ENCODE measurements at regions not wholly inside any gene's neighbourhood (a gene's known extent, or its start where the extent isn't known, plus 50 kb on each side); places are given as distances from the start of the nearest gene placed in this dataset.
"Not testable (repeated sequence)": the region's sequence is repeated elsewhere in the genome, so short reads cannot be mapped to it uniquely, and the experiment has no call there.

GRCh38 chr6:80517525-80517924, 411.1 kb downstream of the BCKDHB start:
- Histone ChIP-seq H3K4me1 (ENCODE audit: control insufficient read depth in 5 of 5, insufficient read depth in 5 of 5, low read length in 5 of 5) (peaks cover 0 to 1% (median 0%) of the 10 kb centered on the region in 5 donors), H3K9me3 (ENCODE audit: control insufficient read depth in 4 of 4, insufficient read depth in 3 of 4, low read length in 3 of 4) (no peaks in the 10 kb centered on the region), H3K27me3 (ENCODE audit: control insufficient read depth in 3 of 3, insufficient read depth in 3 of 3, low read length in 2 of 3) (no peaks in the 10 kb centered on the region), H3K4me3 (no peak overlapping the region), H3K9ac (ENCODE audit: insufficient read depth in 1 of 2, low read length in 2 of 2) (no peak overlapping the region), H3K36me3 (ENCODE audit: control insufficient read depth in 4 of 4, insufficient read depth in 4 of 4, low read length in 4 of 4) (no peaks in the 10 kb centered on the region), H3K27ac (ENCODE audit: low read depth in 1 of 2, low read length in 1 of 2) (no peak overlapping the region)
- no peak for ATAC-seq (ENCODE audit: insufficient read depth, low FRiP score)
- no peak for TF ChIP-seq CTCF (IDR thresholded peaks at IDR 0.05; ENCODE audit: control extremely low read depth, extremely low read depth)
- no peak for DNase-seq
- WGBS, 2 donors = 73 to 88% methylated on average over 2 of the region's 2 CpGs

DNA sequence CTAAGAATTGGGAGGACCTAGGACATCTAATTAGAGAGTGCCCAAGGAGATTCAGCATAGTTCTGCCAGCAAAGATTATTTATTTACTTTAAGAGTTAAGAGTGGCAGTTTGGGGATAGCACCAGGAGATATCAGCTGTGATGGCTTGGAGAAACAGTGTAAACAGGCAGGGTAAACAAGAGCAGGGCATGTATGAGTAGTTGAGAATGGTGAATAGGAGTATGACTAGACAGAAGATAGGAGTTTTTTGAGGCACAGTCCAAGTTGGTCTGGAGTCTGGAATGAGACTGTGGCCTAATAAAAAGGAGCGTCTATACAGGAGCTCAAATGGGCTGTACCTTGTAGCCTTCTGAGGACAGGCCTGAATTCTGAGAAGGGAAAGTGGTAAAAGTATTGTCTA, 404.1 kb downstream of the BCKDHB start:
- H3K4me3 ChIP-seq; ATAC-seq (ENCODE audit: insufficient read depth, low FRiP score); H3K9me3 ChIP-seq (ENCODE audit: control insufficient read depth in 4 of 4, insufficient read depth in 3 of 4, low read length in 3 of 4); DNase-seq; H3K36me3 ChIP-seq (ENCODE audit: control insufficient read depth in 4 of 4, insufficient read depth in 4 of 4, low read length in 4 of 4); H3K9ac ChIP-seq (ENCODE audit: insufficient read depth in 1 of 2, low read length in 2 of 2); H3K27ac ChIP-seq (ENCODE audit: low read depth in 1 of 2, low read length in 1 of 2); H3K4me1 ChIP-seq (ENCODE audit: control insufficient read depth in 5 of 5, insufficient read depth in 5 of 5, low read length in 5 of 5); H3K27me3 ChIP-seq (ENCODE audit: control insufficient read depth in 3 of 3, insufficient read depth in 3 of 3, low read length in 2 of 3): not testable (repeated sequence)
- WGBS, 2 donors = 95 to 96% methylated on average over 1 of the region's 1 CpG

DNA sequence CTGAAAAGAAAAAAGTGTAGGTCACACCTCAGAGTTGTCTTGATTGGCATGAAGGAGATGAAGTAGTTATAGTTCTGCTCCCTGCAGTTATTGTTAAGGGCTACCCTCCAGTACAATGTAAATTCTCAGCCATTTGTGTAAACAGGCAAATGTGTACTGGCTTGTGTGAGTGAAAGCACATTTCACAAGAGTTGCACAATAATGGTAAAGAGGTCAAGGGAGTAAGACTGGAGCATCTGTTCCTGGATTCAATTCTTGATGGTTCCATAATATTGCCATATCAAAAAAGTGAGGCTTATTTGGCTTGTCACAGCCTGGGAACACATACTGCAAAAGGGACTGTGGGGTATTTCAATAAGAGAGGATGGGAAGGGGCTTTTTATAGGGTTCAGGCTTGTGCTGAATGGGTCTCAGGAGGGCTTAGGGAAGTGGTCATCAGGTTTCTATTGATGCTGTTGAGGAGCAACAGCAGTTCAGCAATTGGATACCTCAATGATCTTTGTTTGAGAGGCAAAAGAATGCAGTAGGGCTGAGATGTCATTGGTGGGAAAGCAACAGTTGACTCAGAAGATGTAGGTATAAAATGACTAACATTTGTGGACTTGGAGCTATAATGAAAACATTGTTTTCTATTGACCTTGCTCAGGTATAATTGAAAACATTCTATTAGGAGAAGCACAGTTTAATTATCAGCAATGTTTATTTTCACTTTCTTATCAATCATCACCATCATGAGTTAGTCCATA, 402.6 kb downstream of the BCKDHB start:
- H3K9ac ChIP-seq (ENCODE audit: insufficient read depth in 1 of 2, low read length in 2 of 2) = no peak overlapping the region
- H3K27ac ChIP-seq (ENCODE audit: low read depth in 1 of 2, low read length in 1 of 2) = no peak overlapping the region
- TF ChIP-seq CTCF (IDR thresholded peaks at IDR 0.05; ENCODE audit: control extremely low read depth, extremely low read depth) = no peak
- ATAC-seq (ENCODE audit: insufficient read depth, low FRiP score) = no peak
- peaks cover 0 to 8% (median 0%) of the 10 kb centered on the region in 5 donors for H3K4me1 ChIP-seq (ENCODE audit: control insufficient read depth in 5 of 5, insufficient read depth in 5 of 5, low read length in 5 of 5)
- DNase-seq = peak in 2 of 3 donors; percentile 73 to 84
- H3K36me3 ChIP-seq (ENCODE audit: control insufficient read depth in 4 of 4, insufficient read depth in 4 of 4, low read length in 4 of 4) = no peaks in the 10 kb centered on the region
- H3K4me3 ChIP-seq = no peak overlapping the region
- no peaks in the 10 kb centered on the region for H3K9me3 ChIP-seq (ENCODE audit: control insufficient read depth in 4 of 4, insufficient read depth in 3 of 4, low read length in 3 of 4)
- no peaks in the 10 kb centered on the region for H3K27me3 ChIP-seq (ENCODE audit: control insufficient read depth in 3 of 3, insufficient read depth in 3 of 3, low read length in 2 of 3)

DNA sequence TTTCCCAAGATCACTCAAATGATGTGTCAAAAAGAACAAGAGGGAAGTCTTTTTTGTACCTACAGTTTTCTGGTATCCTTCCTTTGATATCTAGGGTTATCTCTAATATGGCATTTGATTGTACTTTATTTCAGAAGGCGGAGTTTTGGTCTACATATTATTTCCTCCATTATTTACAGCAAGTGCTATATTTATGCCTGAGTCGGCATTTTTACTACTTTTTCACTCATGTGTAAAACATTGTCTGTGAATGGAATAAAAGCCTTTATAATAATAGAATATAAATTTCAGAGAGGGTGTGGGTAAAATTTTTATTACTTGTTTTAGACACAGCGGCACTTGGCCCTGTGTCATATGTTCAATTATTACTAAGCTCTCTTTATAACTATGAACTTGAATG, 398.4 kb downstream of the BCKDHB start:
- Histone ChIP-seq H3K4me3 (no peak overlapping the region), H3K27me3 (ENCODE audit: control insufficient read depth in 3 of 3, insufficient read depth in 3 of 3, low read length in 2 of 3) (no peaks in the 10 kb centered on the region), H3K9me3 (ENCODE audit: control insufficient read depth in 4 of 4, insufficient read depth in 3 of 4, low read length in 3 of 4) (no peaks in the 10 kb centered on the region), H3K36me3 (ENCODE audit: control insufficient read depth in 4 of 4, insufficient read depth in 4 of 4, low read length in 4 of 4) (no peaks in the 10 kb centered on the region), H3K27ac (ENCODE audit: low read depth in 1 of 2, low read length in 1 of 2) (no peak overlapping the region), H3K9ac (ENCODE audit: insufficient read depth in 1 of 2, low read length in 2 of 2) (no peak overlapping the region), H3K4me1 (ENCODE audit: control insufficient read depth in 5 of 5, insufficient read depth in 5 of 5, low read length in 5 of 5) (peaks cover 0 to 8% (median 0%) of the 10 kb centered on the region in 5 donors)
- ATAC-seq (ENCODE audit: insufficient read depth, low FRiP score) (no peak), DNase-seq (no peak)
- 87 to 89% methylated on average over 3 of the region's 3 CpGs for WGBS, 2 donors
- no peak for TF ChIP-seq CTCF (IDR thresholded peaks at IDR 0.05; ENCODE audit: control extremely low read depth, extremely low read depth)

Measured in lung (tissue), 11 donors.